ENCODE measurements at regions not wholly inside any gene's neighbourhood (a gene's known extent, or its start where the extent isn't known, plus 50 kb on each side); places are given as distances from the start of the nearest gene placed in this dataset.

- no peaks in the 10 kb centered on the region for H3K9me3 ChIP-seq
- no peak for DNase-seq (ENCODE audit: extremely low spot score)
- H3K4me3 ChIP-seq = no peak overlapping the region
- H3K36me3 ChIP-seq = no peaks in the 10 kb centered on the region
- no peaks in the 10 kb centered on the region for H3K27me3 ChIP-seq
- H3K4me1 ChIP-seq = no peaks in the 10 kb centered on the region
- TF ChIP-seq POLR2A (IDR thresholded peaks at IDR 0.05; ENCODE audit: low read depth) (no peak), CTCF (IDR thresholded peaks at IDR 0.05) (no peak), POLR2AphosphoS5 (IDR thresholded peaks at IDR 0.05) (no peak), EP300 (IDR thresholded peaks at IDR 0.05) (no peak)
- intact Hi-C loops (cut with DNase I) = no loop called here
- H3K27ac ChIP-seq (replicated peaks in 1 of 4) = no peak overlapping the region
Observed at GRCh38 chr10:106401967-106402366, 762.5 kb downstream of the SORCS1 start.

- intact Hi-C loops (cut with DNase I) = no loop called here
- no peaks in the 10 kb centered on the region for H3K9me3 ChIP-seq
- H3K4me3 ChIP-seq = no peak overlapping the region
- H3K4me1 ChIP-seq = no peaks in the 10 kb centered on the region
- TF ChIP-seq EP300 (IDR thresholded peaks at IDR 0.05) (no peak), CTCF (IDR thresholded peaks at IDR 0.05) (no peak), POLR2A (IDR thresholded peaks at IDR 0.05; ENCODE audit: low read depth) (no peak), POLR2AphosphoS5 (IDR thresholded peaks at IDR 0.05) (no peak)
- H3K27ac ChIP-seq (replicated peaks in 1 of 4) = no peak overlapping the region
- H3K36me3 ChIP-seq = no peaks in the 10 kb centered on the region
- DNase-seq (ENCODE audit: extremely low spot score) = no peak
- no peaks in the 10 kb centered on the region for H3K27me3 ChIP-seq
Observed at GRCh38 chr10:106401161-106401560, 763.3 kb downstream of the SORCS1 start.

GRCh38 chr10:106399112-106399511 is 765.4 kb downstream of the SORCS1 start:
- DNase-seq (ENCODE audit: extremely low spot score) = no peak
- Histone ChIP-seq H3K27me3 (no peaks in the 10 kb centered on the region), H3K27ac (replicated peaks in 1 of 4) (no peak overlapping the region), H3K4me1 (peaks cover 0 to 6% (median 0%) of the 10 kb centered on the region in 4 donors), H3K4me3 (no peak overlapping the region), H3K9me3 (no peaks in the 10 kb centered on the region), H3K36me3 (no peaks in the 10 kb centered on the region)
- 66% methylated on average over 4 of the region's 4 CpGs for WGBS
- intact Hi-C loops (cut with DNase I) = no loop called here
- no peak for TF ChIP-seq CTCF (IDR thresholded peaks at IDR 0.05)
- no peak for TF ChIP-seq EP300 (IDR thresholded peaks at IDR 0.05)
- TF ChIP-seq POLR2A (IDR thresholded peaks at IDR 0.05; ENCODE audit: low read depth) = no peak
- no peak for TF ChIP-seq POLR2AphosphoS5 (IDR thresholded peaks at IDR 0.05)

- Histone ChIP-seq H3K27me3 (no peaks in the 10 kb centered on the region), H3K4me3 (no peak overlapping the region), H3K36me3 (no peaks in the 10 kb centered on the region), H3K9me3 (no peaks in the 10 kb centered on the region), H3K4me1 (peaks cover 0 to 6% (median 0%) of the 10 kb centered on the region in 4 donors), H3K27ac (replicated peaks in 1 of 4) (no peak overlapping the region)
- 73% methylated on average over 2 of the region's 2 CpGs for WGBS
- DNase-seq (ENCODE audit: extremely low spot score) = no peak
- TF ChIP-seq CTCF (IDR thresholded peaks at IDR 0.05) (no peak), POLR2A (IDR thresholded peaks at IDR 0.05; ENCODE audit: low read depth) (no peak), POLR2AphosphoS5 (IDR thresholded peaks at IDR 0.05) (no peak), EP300 (IDR thresholded peaks at IDR 0.05) (no peak)
- intact Hi-C loops (cut with DNase I) = no loop called here
Observed at GRCh38 chr10:106396192-106396591, 768.3 kb downstream of the SORCS1 start.

GRCh38 chr10:106395041-106395749 is 769.3 kb downstream of the SORCS1 start:
- intact Hi-C loops (cut with DNase I) = no loop called here

More at GRCh38 chr10:106395041-106395749, 769.3 kb downstream of the SORCS1 start:
- no peak overlapping the region for H3K27ac ChIP-seq (replicated peaks in 1 of 4)
- no peak for DNase-seq (ENCODE audit: extremely low spot score)
- H3K9me3 ChIP-seq = no peaks in the 10 kb centered on the region
- no peak overlapping the region for H3K4me3 ChIP-seq
- peaks cover 0 to 6% (median 0%) of the 10 kb centered on the region in 4 donors for H3K4me1 ChIP-seq
- TF ChIP-seq POLR2AphosphoS5 (IDR thresholded peaks at IDR 0.05) (no peak), CTCF (IDR thresholded peaks at IDR 0.05) (no peak), POLR2A (IDR thresholded peaks at IDR 0.05; ENCODE audit: low read depth) (no peak), EP300 (IDR thresholded peaks at IDR 0.05) (no peak)
- 58% methylated on average over 3 of the region's 3 CpGs for WGBS
- no peaks in the 10 kb centered on the region for H3K27me3 ChIP-seq
- no peaks in the 10 kb centered on the region for H3K36me3 ChIP-seq

Data from esophagus muscularis mucosa (tissue), 4 donors.